Skeletal muscle cell (primary cell): ENCODE measurements at regions not wholly inside any gene's neighbourhood (a gene's known extent, or its start where the extent isn't known, plus 50 kb on each side); places are given as distances from the start of the nearest gene placed in this dataset.
A peak's percentile ranks its signal among the peaks of the same experiment; 100 is the strongest.
"Not testable (repeated sequence)": the region's sequence is repeated elsewhere in the genome, so short reads cannot be mapped to it uniquely, and the experiment has no call there.

ENCODE experiments used
- DNase-seq: peaks from one replicate; pipeline ENCODE4 v3.0.0-alpha.2; 2010; ENCODE audit warnings: low read depth
- H3K4me3 ChIP-seq: 2 replicates; pipeline ENCODE4 v1.5.1; 2011; ENCODE audit warnings: low read depth, mild to moderate bottlenecking, control low read depth, low read length, moderate library complexity

DNA sequence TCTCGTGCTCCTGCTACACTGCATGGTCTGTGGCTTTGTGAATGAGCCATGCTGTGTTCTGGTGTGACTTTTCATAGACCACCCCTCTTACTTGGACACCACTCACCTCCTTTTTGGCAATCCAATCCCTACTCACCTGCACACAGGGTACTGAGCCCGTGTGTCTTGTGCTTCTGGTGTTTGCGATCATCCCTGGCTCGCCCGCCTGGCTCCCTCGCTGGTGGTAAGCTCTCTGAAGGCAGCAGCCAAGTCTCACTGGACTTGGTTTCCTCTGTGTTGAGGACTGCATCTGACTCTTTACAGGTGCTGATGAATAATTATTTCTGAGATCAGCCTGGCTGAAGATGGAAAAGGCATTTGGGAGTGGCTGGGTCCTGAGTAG lies 276.8 kb downstream of the TSN start:
- no peak overlapping the region for H3K4me3 ChIP-seq
- no peak for DNase-seq

DNA sequence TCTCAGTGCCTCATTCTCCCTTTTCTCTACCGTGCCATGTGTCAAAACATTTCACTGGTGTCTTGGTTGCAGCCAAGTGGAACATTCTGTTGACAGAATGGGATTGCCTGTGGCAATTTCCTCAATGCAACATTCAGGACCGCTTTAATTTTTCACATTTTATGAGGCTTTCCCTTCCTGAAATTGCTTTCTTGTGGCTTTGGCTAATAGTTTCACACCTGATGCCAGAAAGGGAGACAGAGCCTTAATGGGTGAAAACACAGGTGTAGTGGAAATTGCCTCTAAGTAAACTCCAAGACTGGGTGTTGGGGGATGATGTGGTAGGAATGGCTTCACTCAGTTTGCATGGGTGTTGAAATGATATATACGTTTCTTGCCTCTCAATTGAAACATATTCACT lies 278.3 kb downstream of the TSN start:
- DNase-seq, result no peak
- H3K4me3 ChIP-seq, result no peak overlapping the region

DNA sequence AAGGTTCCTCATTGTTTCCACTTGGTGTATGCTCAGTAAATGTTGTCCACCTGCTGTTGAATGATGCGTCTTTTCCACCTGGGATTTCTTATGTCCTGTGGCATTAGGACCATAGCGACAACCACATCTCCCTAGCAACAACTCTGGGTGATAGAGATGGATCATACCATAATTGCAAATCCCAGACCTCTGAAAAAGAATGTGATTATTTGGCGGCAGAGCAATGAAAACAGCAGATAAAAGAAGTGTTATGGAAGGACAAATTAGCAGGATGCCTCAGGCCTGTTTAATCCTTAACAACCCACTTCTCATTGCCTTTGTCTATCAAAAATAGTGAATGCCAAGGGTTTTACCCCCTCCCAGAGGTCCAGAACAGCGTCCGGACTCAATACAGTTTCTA lies 278.9 kb downstream of the TSN start:
- H3K4me3 ChIP-seq, result no peak overlapping the region
- DNase-seq, result no peak

DNA sequence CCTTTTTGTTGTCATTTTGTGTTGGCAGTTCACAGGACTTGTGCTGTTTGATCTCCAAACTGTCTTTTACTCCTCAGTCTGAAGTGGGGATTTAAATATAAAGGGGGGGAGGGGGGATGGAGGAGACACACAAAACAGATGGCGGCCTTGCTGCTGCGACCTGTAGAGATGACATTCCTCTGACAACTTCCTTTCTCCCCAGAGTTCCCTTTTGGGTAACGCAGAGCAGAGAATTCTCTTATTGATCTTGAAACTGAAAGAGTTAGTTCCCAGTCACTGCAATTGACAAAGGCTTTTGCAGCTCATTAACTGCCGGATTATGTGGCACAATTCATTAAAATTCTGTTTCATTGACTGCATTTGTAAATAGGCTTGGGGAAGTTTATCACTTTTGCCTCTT lies 279.3 kb downstream of the TSN start:
- no peak overlapping the region for H3K4me3 ChIP-seq
- no peak for DNase-seq

DNA sequence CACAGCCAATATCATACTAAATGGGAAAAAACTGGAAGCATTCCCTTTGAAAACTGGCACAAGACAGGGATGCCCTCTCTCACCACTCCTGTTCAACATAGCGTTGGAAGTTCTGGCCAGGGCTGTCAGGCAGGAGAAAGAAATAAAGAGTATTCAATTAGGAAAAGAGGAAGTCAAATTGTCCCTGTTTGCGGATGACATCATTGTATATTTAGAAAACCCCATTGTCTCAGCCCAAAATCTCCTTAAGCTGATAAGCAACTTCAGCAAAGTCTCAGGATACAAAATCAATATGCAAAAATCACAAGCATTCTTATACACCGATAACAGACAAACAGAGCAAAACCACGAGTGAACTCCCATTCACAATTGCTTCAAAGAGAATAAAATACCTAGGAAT lies 283.4 kb downstream of the TSN start:
- H3K4me3 ChIP-seq, result not testable (repeated sequence)

DNA sequence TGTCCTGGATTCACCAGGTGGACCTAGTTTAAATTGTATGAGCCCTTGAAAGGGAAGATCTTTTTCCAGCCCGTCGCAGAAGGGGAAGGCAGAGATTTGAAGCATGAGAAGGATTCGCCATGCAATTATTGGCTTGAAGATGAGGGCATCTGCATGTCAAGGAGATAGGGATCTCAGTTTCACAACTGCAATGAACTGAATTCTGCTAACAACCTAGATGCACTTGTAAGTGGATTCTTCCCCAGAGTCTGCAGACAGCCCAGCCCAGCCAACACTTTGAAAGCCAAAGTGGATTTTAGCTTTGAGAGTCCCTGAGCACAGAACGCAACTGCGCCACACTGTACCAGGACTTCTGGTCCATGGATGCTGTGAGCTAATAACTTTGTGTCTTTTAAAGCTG lies 286.0 kb downstream of the TSN start:
- DNase-seq, result no peak
- no peak overlapping the region for H3K4me3 ChIP-seq

More for the DNA sequence above, 283.4 kb downstream of the TSN start:
- not testable (repeated sequence) for DNase-seq

DNA sequence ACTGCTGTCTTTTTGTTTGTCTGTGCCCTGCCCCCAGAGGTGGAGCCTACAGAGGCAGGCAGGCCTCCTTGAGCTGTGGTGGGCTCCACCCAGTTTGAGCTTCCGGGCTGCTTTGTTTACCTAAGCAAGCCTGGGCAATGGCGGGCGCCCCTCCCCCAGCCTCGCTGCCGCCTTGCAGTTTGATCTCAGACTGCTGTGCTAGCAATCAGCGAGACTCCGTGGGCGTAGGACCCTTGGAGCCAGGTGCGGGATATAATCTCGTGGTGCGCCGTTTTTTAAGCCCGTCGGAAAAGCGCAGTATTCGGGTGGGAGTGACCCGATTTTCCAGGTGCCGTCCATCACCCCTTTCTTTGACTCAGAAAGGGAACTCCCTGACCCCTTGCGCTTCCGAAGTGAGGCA lies 296.2 kb downstream of the TSN start:
- not testable (repeated sequence) for DNase-seq, H3K4me3 ChIP-seq

DNA sequence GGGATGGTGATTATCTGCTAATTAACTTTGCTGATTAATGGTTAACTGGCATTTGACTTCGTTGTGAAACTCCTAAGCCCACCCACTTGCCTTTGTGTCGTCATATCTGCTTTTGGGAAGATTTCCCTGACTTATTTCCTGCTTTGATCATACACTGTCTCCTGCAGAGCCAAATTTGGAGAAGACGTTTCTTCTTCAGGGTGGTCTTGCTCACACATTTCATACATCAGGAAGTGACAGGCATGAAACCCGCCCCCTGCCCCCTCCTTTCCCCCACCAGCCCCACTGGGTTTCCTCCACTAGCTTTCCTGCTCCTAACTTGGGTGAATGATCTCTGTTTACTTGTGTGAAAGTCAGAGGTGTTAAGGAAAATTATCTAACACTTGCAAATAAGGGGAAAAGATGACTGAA lies 300.1 kb downstream of the TSN start:
- H3K4me3 ChIP-seq, result no peak overlapping the region
- DNase-seq, result no peak

DNA sequence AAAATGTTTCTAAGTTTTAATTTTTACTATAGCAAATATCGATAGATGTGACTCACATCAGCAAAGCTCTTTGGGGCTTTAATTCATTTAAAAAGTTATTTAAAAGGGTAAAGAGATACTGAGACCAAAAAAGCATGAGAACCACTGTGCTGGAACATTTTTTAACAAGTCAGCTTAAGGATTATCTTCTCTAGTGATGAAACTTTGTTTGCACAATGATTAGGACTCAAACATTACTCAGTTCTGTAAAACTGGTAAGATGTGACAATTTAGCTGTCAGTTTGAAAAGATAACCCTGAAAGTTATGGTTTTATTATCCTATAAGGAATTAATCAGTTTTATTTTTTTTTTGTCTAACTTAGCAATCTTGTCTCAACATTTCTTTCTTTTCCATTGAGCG lies 301.4 kb downstream of the TSN start:
- no peak for DNase-seq
- H3K4me3 ChIP-seq, result no peak overlapping the region

DNA sequence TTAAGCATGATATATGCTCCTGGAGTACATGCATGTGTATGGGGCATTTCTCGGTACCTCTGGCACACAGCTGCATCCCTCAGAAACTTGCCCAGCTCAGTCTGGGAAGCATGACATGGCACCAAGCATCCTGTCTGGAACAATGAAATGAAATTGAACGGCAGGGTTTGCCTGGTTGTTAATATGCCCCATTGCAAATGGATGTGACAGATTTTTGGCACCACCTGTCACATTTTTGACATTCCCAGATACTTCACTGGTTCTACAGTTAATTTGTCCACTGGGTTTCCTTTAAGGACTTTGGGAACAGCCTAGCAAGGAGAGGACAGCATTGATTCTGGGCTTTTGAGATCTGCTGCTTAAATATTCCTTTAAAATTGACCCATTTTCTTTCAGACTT lies 305.8 kb downstream of the TSN start:
- DNase-seq, result no peak
- H3K4me3 ChIP-seq, result no peak overlapping the region

DNA sequence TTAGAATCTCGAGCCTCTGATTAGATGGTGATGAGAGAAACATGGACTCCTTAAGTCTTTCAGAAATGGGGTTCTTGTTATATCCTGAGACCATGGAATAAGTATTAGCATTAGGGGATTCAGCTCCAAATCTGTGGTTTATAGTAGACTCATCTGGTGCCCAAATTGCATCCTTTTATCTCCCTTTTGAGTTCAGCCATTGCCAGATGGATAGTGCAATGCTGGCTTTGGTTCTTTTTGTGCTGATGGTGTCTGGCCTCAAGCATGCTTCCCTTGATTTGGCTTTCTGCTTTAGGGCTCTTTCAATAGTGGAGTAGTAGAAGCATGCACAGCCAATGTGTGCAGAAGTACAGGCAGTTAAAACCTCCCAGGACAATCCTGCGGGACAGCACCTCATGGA lies 306.4 kb downstream of the TSN start:
- H3K4me3 ChIP-seq, result no peak overlapping the region
- no peak for DNase-seq

DNA sequence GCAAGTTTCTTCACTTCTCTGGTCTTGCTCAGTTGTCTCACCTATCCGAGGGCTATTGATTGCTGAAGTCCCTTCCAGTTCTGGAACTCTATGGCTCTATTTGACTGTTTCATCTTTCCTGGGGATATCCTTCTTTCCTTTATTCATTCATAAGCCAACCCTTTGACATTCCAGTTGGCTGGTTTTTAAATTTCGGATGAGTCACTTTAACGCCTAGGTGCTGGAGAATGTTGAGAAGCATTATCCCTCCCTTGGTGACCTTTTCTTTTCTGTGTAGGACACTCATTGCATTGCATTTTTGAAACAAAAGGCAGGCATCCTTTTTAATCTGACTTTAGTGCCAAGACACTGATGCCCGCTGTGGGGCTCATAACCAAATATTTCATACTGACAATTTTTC lies 307.1 kb downstream of the TSN start:
- no peak for DNase-seq
- no peak overlapping the region for H3K4me3 ChIP-seq

DNA sequence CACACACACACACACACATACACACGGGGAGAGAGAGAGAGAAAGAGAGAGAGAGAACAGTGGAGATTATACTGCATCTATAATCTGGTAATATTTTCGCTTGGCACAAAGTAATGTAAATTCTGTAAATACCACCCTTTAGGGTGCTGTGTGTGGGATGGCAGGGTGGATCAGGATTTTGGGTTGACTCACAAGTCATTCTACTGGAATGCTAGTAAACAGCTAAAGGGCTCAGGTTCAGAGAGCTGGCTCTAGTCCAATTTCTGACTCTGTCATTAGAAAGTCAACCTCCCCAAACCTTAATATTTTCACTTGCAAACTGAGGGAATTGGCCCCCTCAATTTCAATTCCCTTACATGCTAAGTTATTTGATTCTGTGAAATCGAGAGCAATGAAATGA lies 308.3 kb downstream of the TSN start:
- no peak for DNase-seq
- no peak overlapping the region for H3K4me3 ChIP-seq

DNA sequence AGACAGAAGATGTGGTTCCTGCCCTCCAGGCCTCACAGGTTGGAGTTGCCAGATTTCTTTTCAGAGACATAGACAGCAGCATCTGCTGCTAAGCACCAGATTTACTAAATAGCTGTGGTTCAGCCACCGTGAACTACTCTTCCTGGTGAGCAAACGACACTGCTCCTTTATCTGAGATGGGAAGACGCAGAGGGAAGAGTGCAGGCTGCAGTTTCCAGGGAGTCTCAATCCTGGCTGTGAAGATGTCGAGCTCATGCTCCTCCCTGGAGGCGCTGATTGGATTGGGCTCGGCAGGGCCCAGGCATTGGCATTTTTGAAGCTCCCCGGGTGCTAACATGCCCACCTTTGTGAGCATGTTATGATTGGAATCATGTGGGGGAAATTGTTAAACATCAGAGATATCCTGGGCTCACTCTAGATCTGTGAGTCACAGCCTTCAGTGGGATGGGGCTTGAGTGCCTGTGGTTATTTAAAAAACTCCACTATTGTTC lies 314.8 kb downstream of the TSN start:
- DNase-seq, result no peak

DNA sequence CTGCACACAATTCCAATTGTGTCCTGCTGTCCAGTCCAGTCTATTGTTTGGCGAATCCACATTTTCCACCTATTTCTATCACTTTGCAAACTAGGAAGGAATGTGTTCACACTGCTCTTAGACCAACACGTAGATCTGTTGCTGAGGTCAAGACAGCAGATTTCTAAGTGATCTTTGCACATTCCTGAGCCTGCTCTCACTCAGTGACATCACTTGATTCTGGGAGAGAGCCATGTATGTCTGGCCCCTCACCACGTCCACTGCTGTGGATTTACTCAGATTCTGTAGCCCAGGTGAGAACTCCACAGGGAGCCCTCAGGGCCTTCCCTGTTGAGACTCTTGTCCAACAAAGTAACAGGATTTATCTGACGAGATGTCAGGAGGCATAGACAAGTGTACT lies 317.2 kb downstream of the TSN start:
- peak; percentile 23 for DNase-seq
- H3K4me3 ChIP-seq, result no peak overlapping the region

More for the DNA sequence above, 314.8 kb downstream of the TSN start:
- H3K4me3 ChIP-seq, result no peak overlapping the region

DNA sequence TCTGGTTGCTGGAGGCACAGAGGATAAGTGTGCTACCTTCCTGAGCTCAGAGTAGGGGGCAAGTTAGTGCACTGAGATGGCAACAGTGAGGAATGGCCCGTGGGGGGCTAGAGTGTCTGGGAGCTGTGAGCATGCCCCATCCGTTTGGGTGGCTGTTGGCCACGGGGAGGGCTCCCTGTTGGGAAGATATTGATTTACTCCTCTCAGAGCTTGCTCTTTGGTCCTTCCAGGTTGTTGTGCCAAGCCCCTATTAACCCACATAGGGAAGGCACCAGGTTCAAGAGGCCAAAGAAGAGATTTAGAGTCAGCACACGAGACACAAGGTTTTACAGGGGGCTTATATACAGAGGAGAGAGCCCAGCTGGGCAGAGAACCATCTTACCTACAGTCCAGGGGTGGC lies 318.8 kb downstream of the TSN start:
- DNase-seq, result no peak
- H3K4me3 ChIP-seq, result no peak overlapping the region

DNA sequence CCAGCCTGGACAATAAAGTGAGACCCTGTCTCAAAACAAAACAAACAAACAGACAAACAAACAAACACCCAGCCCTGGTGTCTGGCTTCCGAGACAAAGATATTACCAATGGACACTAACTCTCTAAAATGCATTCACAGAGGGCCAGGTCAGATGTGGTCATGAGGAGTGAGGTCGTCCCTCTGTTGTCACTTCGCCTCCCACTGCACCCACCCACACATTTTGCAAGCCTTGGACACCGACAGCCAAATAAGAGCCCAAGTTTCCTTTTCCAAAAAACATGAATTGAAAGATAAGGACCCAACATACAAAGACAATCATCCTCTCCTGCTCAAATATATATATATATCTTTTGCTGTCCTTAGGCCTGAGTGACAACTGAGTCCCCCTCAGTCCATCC lies 319.9 kb downstream of the TSN start:
- DNase-seq, result no peak
- no peak overlapping the region for H3K4me3 ChIP-seq

DNA sequence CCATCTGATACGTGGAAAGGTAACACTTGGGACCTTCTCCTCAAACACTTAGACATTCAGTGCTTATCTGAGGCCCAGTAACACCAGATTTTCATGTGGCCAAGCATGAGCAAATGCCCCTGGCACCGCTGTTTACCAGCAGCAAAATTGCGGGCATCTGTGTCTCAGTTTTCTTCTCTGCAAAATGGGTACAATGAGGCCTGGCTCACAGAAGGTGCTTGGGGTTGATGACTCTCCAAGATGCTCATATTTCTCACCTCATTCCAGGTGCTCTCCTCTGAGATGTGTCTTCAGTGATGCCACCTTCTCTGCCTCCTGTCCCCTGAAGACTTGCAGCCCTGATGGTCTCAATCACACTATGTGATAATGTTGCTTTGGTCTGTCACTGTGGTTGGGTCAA lies 321.7 kb downstream of the TSN start:
- no peak overlapping the region for H3K4me3 ChIP-seq
- DNase-seq, result no peak

DNA sequence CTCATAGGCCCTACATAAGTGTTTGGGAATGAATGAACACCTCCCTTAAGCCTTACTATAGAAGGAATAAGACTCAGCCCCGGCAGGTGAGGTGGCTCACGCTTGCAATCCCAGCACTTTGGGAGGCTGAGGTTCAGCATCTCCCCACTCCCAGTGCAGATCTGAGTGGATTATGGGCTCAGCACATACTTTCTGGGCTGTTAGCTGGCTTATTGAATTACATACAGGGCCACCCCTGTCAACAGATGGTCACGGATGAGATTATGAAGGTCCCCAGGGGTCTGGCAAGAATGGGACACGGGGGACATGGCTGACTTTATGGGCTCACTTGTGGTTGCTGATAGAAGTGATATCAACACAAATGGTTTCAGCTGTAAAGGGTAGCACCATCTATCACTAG lies 322.3 kb downstream of the TSN start:
- no peak overlapping the region for H3K4me3 ChIP-seq
- no peak for DNase-seq

DNA sequence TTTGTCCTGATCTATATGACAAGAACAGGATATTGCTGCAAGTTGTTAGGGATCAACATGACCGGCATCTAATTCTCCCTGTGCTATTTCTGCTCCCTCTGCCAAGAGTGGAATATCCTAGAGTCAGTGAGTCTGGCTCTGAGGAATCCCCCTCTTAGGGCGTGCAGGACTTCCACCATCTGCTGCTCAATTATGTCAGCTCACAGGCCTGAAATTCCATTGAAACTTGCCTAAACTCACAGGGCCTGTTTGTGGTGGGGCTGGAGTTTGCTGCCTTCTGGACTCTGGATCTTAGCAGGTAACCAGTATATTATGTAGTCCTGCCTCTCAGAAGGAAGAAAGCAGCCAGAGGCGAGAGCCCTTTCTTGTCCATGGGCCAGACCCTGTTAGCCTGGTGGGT lies 323.0 kb downstream of the TSN start:
- no peak overlapping the region for H3K4me3 ChIP-seq
- no peak for DNase-seq

DNA sequence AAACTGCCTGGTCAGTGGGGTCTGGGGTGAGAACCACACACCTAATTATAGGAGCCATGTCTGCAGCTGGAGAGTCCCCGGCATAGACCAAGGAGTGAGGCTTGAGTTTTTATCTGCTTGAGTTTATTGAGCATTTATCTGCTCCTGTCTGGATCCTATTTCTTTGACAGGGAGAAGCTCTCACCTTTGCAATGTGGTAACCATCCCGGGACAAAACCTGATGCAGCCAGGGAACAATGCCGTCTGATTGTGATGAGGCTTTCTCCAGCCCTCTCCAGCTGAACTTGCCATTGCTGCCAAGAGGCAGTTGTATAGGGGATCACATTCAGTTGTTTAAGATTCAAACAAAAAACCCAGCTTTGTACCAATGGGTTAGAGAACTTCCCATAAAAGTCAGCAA lies 324.4 kb downstream of the TSN start:
- no peak for DNase-seq
- H3K4me3 ChIP-seq, result no peak overlapping the region

DNA sequence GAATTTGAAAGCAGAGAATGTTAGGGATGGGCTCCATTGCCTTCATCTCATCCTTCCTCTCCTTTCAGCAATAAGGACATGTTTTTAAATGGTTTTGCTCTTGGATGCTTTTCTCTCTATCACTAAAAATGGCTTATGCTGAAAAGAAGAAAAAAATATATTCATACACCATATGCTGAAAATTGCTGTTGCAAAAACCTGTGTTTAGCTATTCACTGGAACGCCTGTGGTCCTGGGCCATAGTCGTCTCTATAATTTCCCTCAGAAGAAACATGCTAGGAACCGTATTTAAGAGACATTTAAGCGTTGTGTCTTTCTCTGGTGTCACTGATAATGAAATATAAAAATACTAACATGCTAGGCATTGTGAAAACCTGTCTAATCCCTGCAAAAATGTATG lies 324.9 kb downstream of the TSN start:
- DNase-seq, result no peak
- H3K4me3 ChIP-seq, result no peak overlapping the region
